NCI-H1694 (cell line): ENCODE measurements at regions not wholly inside any gene's neighbourhood (a gene's known extent, or its start where the extent isn't known, plus 50 kb on each side); places are given as distances from the start of the nearest gene placed in this dataset.
"Not testable (repeated sequence)": the region's sequence is repeated elsewhere in the genome, so short reads cannot be mapped to it uniquely, and the experiment has no call there.

Source experiments
- DNase-seq: peaks from one replicate; lab custom pipeline; 2025; lab: John Stamatoyannopoulos, UW

DNA sequence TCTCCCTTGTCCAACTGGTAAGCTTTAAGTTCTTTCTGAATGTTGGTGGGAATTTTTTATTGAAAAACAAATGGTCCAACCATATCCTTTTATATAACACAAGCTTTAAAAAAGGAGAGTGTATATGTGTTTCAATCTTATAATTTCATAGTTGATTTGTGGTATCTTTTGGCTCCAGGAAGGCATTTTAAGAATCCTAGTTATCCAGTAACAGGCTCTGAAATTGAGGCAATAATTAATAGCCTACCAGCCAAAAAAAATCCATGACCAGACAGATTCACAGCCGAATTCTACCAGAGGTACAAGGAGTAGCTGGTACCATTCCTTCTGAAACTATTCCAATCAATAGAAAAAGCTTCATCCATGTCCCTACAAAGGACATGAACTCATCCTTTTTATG is 141.6 kb downstream of the FZD1 start:
- not testable (repeated sequence) for DNase-seq

DNA sequence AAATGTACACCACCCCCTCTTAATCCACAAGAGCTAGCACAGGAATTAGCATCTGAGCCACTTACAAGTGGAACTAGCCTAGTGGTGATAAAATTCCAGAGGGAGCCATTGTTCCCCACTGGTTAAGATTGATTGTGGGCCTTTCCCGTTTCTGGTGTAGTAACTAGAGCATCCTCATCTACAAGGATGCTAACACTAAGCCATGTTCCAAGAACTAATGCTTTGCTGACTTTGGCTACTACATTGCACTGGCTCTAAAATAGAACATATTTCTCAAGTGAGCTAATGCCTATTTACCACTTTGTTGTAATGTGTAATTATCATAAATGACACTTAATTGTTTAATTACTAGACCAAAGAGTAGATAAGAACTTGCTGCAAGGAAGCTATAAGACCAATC is 143.7 kb downstream of the FZD1 start:
- DNase-seq = no peak

DNA sequence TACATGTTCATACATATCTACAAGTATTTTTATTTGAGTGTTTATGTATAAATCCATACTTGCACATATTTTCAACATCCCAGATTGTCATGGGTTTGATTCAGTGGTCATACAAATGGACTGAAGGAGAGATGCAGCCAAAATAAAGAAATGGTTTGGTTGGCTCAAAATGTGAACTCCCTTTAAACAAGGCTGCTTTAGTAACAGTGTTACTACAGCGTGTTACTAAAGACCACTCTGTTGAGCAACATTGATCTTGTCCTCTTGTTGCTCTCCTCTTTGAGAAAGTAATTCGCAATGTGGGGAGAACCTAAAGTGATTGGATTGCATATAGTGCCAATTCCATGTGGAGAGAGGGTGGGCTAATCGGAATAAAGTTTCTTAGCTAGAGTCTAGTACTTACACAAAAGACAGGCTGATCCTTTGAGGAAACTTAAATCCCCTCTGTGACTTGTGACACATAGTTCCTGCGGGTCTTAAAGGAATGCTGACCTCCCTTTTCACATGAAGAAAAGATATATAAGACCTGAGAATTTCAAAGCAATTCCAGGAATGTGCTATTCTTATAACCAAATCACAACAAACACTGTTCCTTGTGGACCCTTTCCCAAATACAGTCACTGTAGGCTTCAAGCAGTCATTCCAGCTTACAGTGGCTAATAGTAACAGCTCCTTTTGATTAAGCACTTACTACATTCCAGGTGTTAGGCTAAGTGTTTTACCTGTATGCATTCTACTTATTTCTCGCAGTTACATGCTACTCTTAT is 144.3 kb downstream of the FZD1 start:
- no peak for DNase-seq

DNA sequence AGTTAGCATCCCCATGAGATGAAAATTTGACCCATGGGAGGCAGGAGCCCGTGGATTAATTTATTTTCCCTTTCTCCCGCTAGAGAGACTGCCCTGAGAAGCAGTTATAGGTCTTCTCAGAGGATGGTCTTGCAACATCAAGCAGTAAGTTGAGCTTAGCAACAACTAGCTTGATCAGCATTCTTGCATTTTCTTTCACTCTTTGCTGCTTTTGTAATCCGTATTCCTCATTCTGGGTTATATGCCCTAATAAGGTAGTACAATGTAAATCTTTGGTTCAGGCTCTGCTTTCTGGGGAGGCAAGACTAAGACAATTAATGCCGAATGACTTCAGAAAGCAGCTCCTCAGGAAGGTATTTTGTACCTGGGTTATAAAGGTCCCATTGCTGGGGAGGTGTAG is 146.8 kb downstream of the FZD1 start:
- no peak for DNase-seq

DNA sequence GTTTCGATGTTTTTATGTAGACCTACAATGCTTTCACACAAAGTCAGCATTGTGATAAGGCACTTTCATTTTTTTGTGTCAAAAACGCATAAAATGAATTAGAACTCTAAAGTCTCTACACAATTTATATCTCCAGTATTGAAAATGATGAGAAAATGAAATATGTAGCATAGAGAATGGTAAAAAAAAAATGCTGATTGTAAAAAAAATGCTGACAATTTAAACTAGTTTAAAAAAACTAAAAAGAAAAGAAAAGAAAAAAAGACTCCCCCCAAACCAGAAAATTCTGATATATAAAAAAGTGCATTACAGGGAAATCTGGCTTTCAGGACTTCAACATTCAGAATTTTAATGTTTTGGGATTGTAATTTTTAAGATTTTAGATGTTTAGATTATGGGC is 148.1 kb downstream of the FZD1 start:
- DNase-seq = no peak

DNA sequence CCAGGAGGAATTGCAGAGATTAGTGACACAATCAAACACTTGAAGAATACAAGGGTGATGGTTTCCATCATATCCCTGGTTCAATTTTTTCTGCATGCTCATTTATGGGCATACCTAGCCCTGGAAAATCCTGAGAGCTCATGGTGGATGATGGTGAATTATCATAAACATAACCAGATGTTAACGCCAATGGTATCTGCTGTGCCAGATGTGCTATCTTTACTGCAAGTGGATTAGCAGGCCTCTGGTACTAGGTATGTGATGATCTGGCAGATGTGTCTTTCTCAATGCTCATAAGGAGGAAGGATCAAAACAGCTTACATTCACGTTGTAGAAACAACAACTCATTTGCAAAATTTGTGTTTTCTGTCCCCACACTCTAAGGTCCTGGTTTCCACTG is 150.5 kb downstream of the FZD1 start:
- DNase-seq = no peak

DNA sequence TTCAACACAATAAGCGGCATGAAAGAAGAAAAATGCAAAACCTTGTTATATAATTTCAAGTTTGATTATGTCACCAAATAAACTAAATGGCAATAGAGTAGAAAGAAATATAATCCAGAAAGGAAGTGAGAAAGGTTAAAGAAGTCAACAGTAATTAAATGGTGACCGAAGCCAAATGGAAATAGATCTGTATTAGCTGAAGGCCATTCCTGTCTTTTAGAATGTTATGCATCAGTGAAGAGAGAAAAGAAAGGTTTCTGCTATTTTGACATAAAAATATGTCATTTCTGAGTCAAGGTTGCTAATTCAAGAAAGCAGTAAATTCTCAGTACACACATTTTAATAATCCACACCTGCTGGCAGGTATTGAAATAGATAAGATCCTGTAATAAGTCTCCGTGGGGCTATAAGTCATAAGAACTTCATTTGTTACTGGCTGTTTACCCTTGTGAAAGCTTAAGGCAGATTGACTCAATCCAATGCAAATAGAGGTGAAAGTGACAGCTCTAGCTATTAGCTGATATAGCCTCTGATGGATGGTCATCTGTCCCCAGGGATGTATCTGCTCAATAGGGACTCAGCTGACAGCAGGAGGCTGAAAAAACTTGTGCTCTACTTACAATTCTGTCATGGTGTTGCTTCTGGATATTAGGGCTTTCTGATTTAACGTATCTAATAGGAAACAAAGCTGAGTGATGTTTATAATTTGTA is 152.1 kb downstream of the FZD1 start:
- DNase-seq = no peak

DNA sequence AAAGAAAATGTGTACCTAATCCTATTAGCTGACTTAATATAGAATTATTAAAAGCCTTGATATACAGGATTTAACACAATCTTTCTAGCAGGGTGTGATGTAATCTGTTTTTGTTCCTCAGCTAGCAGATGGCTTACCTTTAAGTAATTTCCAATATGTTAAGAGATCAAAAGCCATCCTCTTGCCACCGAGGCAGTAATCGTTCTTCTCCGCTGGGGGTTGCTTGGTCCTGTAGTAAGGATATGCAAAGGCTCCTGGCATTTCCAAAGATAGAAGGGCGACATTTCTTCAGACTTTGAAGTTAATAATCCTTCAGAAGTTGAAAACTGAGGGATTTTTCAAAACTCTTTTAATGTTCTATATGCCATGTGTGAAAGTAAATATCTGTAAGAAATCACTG is 156.4 kb downstream of the FZD1 start:
- no peak for DNase-seq

DNA sequence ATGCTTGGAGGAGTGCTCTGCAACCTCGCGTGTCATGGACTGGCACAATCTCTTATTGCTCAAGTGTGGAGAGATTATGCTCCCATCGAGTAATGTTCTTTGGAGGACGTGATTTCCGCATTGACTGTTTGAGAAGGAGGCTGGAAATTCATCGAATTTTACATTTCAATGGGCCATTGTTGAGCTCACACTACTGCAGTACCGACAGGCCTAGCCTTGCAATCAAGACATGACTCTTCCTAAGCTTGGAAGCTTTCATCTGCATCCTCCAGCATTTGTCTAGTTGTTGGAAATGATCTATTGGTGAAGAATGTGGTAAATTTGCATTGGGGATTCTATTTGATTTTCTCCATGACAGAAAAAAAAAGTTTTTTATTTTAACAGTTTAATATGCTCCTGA is 156.8 kb downstream of the FZD1 start:
- DNase-seq = no peak

DNA sequence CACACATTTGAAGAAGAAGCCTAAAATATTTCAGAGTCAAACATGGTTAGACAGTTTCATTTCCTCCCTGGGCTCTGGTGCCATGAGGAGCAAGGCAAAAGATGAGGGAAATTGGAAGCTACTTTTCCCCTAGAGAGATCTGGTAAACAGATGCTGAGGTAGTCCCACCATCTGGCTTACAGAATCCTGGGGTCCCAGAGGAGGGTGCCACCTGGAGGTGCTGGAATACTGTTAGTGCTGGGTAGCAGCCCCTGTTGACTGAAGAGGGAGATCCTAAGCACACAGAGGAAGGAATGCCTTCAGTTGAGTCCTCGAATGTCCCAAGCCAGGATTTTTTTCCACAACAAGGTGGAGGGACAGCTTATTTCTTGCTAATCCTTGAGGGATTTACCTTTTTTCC is 160.1 kb downstream of the FZD1 start:
- peak; percentile 96 for DNase-seq

DNA sequence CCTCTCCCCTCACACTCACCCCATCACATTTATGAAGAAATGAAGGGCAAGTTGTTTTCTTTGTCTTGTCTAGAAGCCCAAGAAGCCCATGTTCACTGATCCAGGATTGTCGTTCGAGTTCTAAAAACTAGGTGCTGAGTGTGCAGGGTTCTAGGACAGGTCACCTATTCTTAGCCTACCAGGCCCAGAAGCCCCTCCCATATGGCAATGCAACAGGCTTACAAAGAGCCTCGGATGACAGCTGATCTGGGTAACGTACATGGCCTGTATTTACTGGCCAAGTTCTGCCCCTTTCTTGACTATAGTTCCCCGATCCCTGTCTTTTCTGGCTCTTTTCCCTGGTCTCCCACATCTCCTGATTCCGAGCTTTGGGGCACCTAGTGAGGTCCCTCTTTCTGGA is 160.9 kb downstream of the FZD1 start:
- no peak for DNase-seq

DNA sequence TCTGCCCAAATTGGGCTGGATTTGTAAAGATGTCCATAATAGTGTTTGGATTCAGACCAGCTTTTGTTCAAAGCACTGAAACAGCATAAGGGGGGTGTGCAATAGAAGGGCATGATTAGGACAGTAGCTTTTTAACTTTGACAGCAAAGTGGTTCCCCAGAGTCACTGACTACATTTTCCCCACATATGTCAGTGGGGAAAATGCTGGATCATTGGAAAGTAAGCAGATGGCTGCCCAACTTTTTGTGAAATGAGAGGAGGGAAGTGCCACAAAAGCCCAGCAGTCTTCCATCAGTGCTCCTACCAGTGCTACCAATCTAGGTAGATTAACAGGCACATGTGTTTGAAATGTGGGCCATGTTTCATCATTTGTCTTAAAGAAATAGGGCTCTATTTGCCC is 162.8 kb downstream of the FZD1 start:
- peak; percentile 68 for DNase-seq

DNA sequence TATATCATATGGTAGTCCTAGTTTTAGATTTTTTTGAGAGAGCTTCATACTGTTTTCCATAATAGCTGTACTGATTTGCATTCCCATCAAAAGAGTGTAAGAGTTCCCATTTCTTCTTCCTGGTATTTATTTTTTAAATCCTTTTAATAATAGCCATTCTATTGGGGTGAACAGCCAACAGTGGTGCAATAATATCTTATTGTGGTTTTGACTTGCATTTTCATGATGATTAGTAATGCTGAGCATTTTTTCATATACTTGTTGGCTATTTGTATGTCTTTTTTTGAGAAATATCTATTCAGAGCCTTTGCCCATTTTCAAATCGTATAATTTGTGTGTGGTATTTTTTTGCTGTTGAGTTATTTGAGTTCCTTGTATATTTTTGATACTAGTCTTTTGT is 167.4 kb downstream of the FZD1 start:
- DNase-seq = no peak

DNA sequence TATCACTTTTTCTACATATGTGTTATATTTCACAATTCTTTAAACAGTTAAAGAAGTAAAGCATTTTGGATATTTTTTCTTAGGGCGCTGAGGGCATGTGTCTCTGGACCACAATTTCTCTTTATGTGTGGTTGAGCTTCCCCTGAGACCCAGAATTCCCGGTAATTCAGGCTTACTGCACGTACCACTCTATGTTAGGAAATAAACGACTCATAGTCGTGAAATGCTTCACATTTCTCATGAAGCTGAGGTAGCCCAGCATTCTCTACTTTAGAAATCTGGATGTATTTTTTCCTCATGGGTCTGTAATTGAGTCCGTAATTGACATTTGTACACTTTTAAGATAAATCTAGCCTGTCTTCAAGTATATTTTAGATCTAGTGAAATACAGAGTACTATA is 170.6 kb downstream of the FZD1 start:
- DNase-seq = no peak

DNA sequence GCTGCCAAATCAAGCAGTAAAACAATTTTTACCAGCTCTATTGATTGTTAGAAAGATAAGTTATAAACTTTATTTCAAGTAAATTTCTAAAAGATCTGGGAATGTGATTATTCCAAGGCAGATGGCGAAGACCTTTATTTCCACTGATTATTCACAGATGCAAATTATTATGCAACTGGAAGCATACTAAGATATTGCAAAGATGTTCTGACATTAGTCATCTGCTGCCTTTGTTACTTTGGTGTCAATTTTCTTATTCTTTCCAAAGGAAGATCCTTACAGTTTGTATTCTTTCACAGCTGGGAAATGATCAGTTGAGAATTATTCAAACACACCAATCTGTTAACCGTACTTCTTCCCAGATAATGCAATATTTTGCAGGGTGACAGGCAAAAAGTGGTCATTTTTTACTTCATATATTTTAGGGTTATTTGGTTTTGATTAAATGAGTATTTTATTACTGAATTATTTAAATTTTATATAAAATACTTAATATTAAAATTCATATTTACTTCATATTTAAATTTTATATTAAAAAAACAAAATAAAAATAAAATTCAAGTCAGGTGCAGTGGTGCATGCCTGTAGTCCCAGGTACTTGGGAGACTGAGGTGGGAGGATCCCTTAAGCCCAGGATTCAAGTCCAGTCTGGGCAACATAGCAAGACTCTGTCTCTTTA is 171.3 kb downstream of the FZD1 start:
- DNase-seq = no peak

DNA sequence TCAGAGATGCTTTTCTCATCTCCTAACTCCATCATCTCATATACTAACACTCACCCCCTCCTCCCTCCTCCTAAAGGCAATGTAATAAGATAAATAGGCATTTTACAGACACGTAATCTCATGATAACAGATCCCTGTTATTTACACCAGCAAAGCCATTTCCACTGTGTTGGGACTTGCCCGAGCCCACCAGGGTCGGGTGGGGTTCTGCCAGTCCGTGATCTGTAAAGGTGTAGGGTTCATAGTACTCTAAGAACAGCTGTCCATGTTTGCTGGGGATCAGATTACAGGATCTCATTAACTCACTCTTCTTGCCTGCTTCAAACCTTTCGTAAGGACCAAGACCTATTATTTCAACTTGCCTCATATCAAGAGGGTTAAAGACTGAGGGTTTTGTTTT is 172.4 kb downstream of the FZD1 start:
- peak; percentile 73 for DNase-seq

DNA sequence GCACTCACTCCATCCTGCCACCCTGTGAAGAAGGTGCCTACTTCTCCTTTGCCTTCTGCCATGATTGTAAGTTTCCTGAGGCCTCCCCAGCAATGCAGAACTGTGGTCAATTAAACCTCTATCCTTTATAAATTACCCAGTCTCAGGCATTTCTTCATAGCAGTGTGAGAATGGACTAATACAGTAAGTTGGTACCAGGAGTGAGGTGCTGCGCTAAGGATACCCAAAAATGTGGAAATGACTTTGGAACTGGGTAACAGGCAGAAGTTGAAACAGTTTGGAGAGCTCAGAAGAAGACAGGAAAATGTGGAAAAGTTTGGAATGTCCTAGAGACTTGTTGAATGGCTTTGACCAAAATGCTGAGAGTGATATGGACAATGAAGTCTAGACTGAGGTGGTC is 176.0 kb downstream of the FZD1 start:
- not testable (repeated sequence) for DNase-seq

DNA sequence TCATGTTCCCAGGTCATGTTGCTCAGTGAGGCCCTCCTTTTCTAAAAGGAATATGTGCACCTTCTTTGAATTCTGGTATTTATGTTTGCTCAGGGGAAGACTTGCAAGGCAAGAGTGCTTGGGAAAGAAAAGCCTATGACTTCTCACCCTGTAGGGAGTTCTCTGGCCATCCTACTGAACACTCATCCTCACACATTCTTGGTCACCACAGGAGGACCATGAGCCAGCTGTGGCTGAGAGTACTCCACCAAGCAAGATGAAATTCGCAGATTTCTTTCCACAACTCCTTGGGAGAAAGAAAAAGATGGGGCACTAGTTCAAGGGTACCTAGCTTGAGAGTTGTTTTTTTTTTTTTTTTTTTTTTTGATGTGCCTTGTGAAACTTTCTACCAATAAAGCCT is 179.6 kb downstream of the FZD1 start:
- DNase-seq = no peak

DNA sequence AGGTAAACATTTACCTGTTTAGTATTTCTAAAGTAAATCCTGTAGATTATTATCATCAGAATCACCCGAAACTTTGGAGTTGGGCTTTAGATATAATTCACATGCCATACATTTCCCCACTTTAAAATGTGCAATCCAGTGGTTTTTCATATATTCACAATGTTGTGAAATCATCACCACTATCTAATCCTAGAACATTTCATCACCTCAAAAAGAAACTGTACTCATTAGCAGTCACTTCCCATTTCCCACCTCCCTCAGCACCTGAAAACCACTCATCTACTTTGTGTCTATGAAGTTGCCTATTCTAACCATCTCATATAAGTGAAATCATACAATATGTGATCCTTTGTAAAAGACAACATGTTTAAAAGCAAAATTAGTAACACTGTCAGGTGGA is 182.6 kb downstream of the FZD1 start:
- DNase-seq = no peak

DNA sequence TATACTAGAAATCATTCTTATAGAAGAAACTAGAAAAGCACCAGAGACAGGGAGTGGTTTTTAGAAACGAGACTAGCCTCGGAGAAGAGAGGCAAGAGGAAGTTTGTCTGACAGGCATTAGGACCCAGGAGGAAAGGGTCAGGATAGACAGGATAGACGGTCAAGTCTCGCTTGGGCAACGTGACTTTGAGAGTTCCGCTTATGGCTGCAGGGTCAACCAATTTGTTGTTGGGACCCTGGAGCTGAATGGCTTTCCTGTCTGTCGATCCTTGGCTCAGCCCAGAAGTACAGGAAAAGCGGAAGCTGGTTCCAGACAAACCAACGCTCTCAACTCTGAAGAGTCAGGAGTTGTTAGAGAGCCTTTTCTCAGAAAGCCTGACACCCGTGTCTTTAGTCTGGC is 191.2 kb downstream of the FZD1 start:
- no peak for DNase-seq

DNA sequence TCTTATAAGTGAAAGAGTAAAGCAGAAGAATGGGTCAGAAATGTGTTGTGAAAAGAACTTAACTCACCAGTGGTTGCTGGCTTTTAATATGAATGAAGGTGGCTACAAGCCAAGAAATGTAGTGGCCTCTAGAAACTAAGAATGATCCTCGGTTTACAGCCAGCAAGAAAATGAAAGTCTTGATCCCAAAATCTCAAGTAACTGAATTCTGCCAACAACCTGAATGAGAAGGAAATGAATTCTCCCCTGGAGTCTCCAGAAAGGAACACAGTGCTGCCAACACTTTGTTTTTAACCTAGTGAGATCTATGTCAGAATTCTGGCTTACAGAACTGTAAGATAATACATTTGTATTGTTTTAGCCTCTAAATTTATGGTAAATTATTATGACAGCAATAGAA is 193.0 kb downstream of the FZD1 start:
- DNase-seq = no peak

DNA sequence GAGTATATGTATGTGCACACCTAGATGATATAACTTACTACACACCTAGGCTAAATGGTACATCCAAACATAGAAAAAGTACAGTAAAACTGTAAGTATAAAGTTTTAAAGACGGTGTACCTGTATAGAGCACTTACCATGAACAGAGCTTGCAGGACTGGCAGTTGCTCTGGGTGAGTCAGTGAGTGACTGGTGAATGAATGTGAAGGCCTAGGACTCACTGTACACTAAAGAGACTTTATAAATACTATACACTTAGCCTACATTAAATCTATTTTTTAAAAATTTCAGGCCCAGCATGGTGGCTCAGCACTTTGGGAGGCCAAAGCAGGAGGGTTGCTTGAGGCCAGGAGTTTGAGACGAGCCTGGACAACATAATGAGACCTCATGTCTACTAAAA is 195.3 kb downstream of the FZD1 start:
- DNase-seq = no peak

DNA sequence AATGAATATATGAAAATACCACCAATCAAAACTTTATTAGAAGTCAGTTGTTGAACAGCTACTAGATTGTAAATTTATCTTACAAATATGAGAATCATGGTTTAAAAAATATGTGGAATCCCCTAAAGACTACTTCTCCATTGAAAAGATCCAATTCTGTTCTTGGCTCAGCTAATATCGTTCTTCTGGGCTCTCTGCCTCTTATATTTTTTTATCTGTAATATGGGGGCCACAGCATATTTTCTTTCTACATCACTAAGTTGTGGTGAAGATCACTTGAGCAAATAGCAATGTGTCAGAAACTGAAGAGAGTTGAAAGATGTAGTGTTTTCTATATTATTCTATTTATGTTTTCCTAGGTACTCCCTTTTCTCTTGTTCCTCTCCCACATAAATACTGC is 198.1 kb downstream of the FZD1 start:
- DNase-seq = no peak
